ENCODE measurements at regions not wholly inside any gene's neighbourhood (a gene's known extent, or its start where the extent isn't known, plus 50 kb on each side); places are given as distances from the start of the nearest gene placed in this dataset.

GRCh38 chr11:29495676-29496075 lies 521.2 kb downstream of the KCNA4 start:
- no peak for DNase-seq
- H3K4me1 Mint-ChIP-seq = no peaks in the 10 kb centered on the region
- no CpG with 5 or more reads among the region's 3 CpGs for WGBS (ENCODE audit: insufficient coverage)

GRCh38 chr11:29490938-29491337 lies 525.9 kb downstream of the KCNA4 start:
- H3K9me3 Mint-ChIP-seq (ENCODE audit: insufficient read depth) = no peaks in the 10 kb centered on the region
- ATAC-seq (ENCODE audit: low read depth) (no peak), DNase-seq (no peak)
- CTCF ChIA-PET = no interaction called here
- WGBS (ENCODE audit: insufficient coverage) = no CpG with 5 or more reads among the region's 1 CpG
- intact Hi-C loops (cut with micrococcal nuclease) = no loop called here
- no peaks in the 10 kb centered on the region for H3K27me3 Mint-ChIP-seq
- Histone ChIP-seq H3K9ac (ENCODE audit: low read length) (no peak overlapping the region), H3K27ac (ENCODE audit: low read length in 2 of 2) (no peak overlapping the region), H2AFZ (ENCODE audit: insufficient read depth, low read depth, low read length, poor library complexity, severe bottlenecking) (no peak overlapping the region), H3K4me1 (ENCODE audit: control insufficient read depth in 2 of 2, insufficient read depth in 2 of 2, low read length in 2 of 2) (no peaks in the 10 kb centered on the region), H3K9me3 (ENCODE audit: control extremely low read depth in 1 of 3, control insufficient read depth in 2 of 3, insufficient read depth in 1 of 3, low read length in 2 of 3) (no peaks in the 10 kb centered on the region), H3K79me2 (ENCODE audit: control insufficient read depth, insufficient read depth, low read length) (no peaks in the 10 kb centered on the region), H3K36me3 (replicated peaks in 1 of 2; ENCODE audit: control extremely low read depth in 1 of 2, control insufficient read depth in 1 of 2, extremely low read depth in 1 of 2, insufficient read depth in 2 of 2, low read length in 1 of 2) (no peaks in the 10 kb centered on the region), H3K4me2 (replicated peaks; ENCODE audit: low read depth, low read length, poor library complexity, severe bottlenecking) (no peak overlapping the region), H4K20me1 (ENCODE audit: control insufficient read depth, insufficient read depth, low read length, poor library complexity, severe bottlenecking) (no peaks in the 10 kb centered on the region), H3K27me3 (replicated peaks in 1 of 4; ENCODE audit: control extremely low read depth in 1 of 4, control insufficient read depth in 3 of 4, insufficient read depth in 4 of 4, low read length in 3 of 4) (no peaks in the 10 kb centered on the region), H3K4me3 (ENCODE audit: control extremely low read depth in 1 of 5, extremely low read depth in 1 of 5, insufficient read depth in 1 of 5, low read depth in 2 of 5, low read length in 4 of 5) (no peak overlapping the region)
- H3K4me3 Mint-ChIP-seq = no peak overlapping the region
- TF ChIP-seq CTCF (IDR thresholded peaks at IDR 0.05) (no peak), EZH2 (IDR thresholded peaks at IDR 0.05; ENCODE audit: borderline replicate concordance, insufficient read depth, low read depth, low read length, poor library complexity, severe bottlenecking) (no peak)
- POLR2A ChIA-PET = no interaction called here
- H3K4me1 Mint-ChIP-seq = no peaks in the 10 kb centered on the region
- H3K27ac Mint-ChIP-seq = no peak overlapping the region

More at GRCh38 chr11:29495676-29496075, 521.2 kb downstream of the KCNA4 start:
- intact Hi-C loops (cut with micrococcal nuclease) = no loop called here
- ATAC-seq (ENCODE audit: low read depth) = no peak
- ChIA-PET CTCF (no interaction called here), POLR2A (no interaction called here)
- no peak overlapping the region for H3K27ac ChIP-seq (ENCODE audit: low read length in 2 of 2)
- no peak for TF ChIP-seq EZH2 (IDR thresholded peaks at IDR 0.05; ENCODE audit: borderline replicate concordance, insufficient read depth, low read depth, low read length, poor library complexity, severe bottlenecking)
- no peak for TF ChIP-seq CTCF (IDR thresholded peaks at IDR 0.05)
- H4K20me1 ChIP-seq (ENCODE audit: control insufficient read depth, insufficient read depth, low read length, poor library complexity, severe bottlenecking) = no peaks in the 10 kb centered on the region
- H3K4me3 ChIP-seq (ENCODE audit: control extremely low read depth in 1 of 5, extremely low read depth in 1 of 5, insufficient read depth in 1 of 5, low read depth in 2 of 5, low read length in 4 of 5) = no peak overlapping the region
- H3K36me3 ChIP-seq (replicated peaks in 1 of 2; ENCODE audit: control extremely low read depth in 1 of 2, control insufficient read depth in 1 of 2, extremely low read depth in 1 of 2, insufficient read depth in 2 of 2, low read length in 1 of 2) = no peaks in the 10 kb centered on the region
- Mint-ChIP-seq H3K4me3 (no peak overlapping the region), H3K27ac (no peak overlapping the region), H3K27me3 (no peaks in the 10 kb centered on the region), H3K9me3 (ENCODE audit: insufficient read depth) (no peaks in the 10 kb centered on the region)
- no peaks in the 10 kb centered on the region for H3K79me2 ChIP-seq (ENCODE audit: control insufficient read depth, insufficient read depth, low read length)
- no peak overlapping the region for H3K9ac ChIP-seq (ENCODE audit: low read length)
- no peaks in the 10 kb centered on the region for H3K27me3 ChIP-seq (replicated peaks in 1 of 4; ENCODE audit: control extremely low read depth in 1 of 4, control insufficient read depth in 3 of 4, insufficient read depth in 4 of 4, low read length in 3 of 4)
- no peak overlapping the region for H2AFZ ChIP-seq (ENCODE audit: insufficient read depth, low read depth, low read length, poor library complexity, severe bottlenecking)
- no peaks in the 10 kb centered on the region for H3K4me1 ChIP-seq (ENCODE audit: control insufficient read depth in 2 of 2, insufficient read depth in 2 of 2, low read length in 2 of 2)
- H3K4me2 ChIP-seq (replicated peaks; ENCODE audit: low read depth, low read length, poor library complexity, severe bottlenecking) = no peak overlapping the region
- no peaks in the 10 kb centered on the region for H3K9me3 ChIP-seq (ENCODE audit: control extremely low read depth in 1 of 3, control insufficient read depth in 2 of 3, insufficient read depth in 1 of 3, low read length in 2 of 3)

Data from B cell (primary cell).